Natural killer cell (primary cell): ENCODE measurements at regions not wholly inside any gene's neighbourhood (a gene's known extent, or its start where the extent isn't known, plus 50 kb on each side); places are given as distances from the start of the nearest gene placed in this dataset.

Experiments
- ATAC-seq, 3 donors: fragments of 150-1000 bp in 2 of 3; fragments of 200-7000 bp in 1 of 3; cut with Tn5 transposase; 1 replicate in 1 of 3; 2 replicates in 2 of 3; pipeline ENCODE4 v1.10.0; 2021; ENCODE audit warnings: mild to moderate bottlenecking in 2 of 3, moderate library complexity in 2 of 3
- DNase-seq, 2 donors: peaks; one replicate each; pipeline versions ENCODE4 v3.0.0 to v3.0.0-alpha.2; 2013 to 2021; ENCODE audit warnings: mixed read lengths in 1 of 2
- H3K27ac ChIP-seq: one replicate; pipeline ENCODE4 v1.5.1; 2013; ENCODE audit warnings: mild to moderate bottlenecking, low read length
- H3K27me3 ChIP-seq: one replicate; pipeline ENCODE4 v1.6.1; 2013; ENCODE audit warnings: low read length; ENCODE audit not compliant: control insufficient read depth, insufficient read depth
- H3K36me3 ChIP-seq: one replicate; pipeline ENCODE4 v1.6.1; 2013; ENCODE audit warnings: low read length; ENCODE audit not compliant: control insufficient read depth, insufficient read depth
- H3K4me1 ChIP-seq: one replicate; pipeline ENCODE4 v1.6.1; 2013; ENCODE audit warnings: low read length; ENCODE audit not compliant: control insufficient read depth, insufficient read depth
- H3K4me3 ChIP-seq: one replicate; pipeline ENCODE4 v1.5.1; 2013; ENCODE audit warnings: low read length
- H3K9me3 ChIP-seq: one replicate; pipeline ENCODE4 v1.6.1; 2013; ENCODE audit warnings: low read length; ENCODE audit not compliant: control insufficient read depth, insufficient read depth
- H3K27ac Mint-ChIP-seq, 2 donors: one replicate each; pipeline ENCODE4 v1.8.0; 2022; ENCODE audit warnings: mild to moderate bottlenecking in 2 of 2, mixed read lengths in 2 of 2, moderate library complexity in 1 of 2
- H3K27me3 Mint-ChIP-seq, 2 donors: one replicate each; pipeline ENCODE4 v1.8.0; 2022; ENCODE audit warnings: low read depth in 2 of 2, mixed read lengths in 2 of 2
- H3K36me3 Mint-ChIP-seq: one replicate; pipeline ENCODE4 v1.8.0; 2022; ENCODE audit warnings: mixed read lengths
- H3K4me1 Mint-ChIP-seq, 2 donors: one replicate each; pipeline ENCODE4 v1.8.0; 2022; ENCODE audit warnings: mixed read lengths in 2 of 2
- H3K4me3 Mint-ChIP-seq: one replicate; pipeline ENCODE4 v1.8.0; 2022; ENCODE audit warnings: mild to moderate bottlenecking, moderate library complexity, mixed read lengths
- H3K9me3 Mint-ChIP-seq, 2 donors: one replicate each; pipeline ENCODE4 v1.8.0; 2022; ENCODE audit warnings: mixed read lengths in 2 of 2
- WGBS: methylation state at CpG from one replicate; pipeline ENCODE4 v1.1.7; 2013; ENCODE audit warnings: missing lambda C conversion rate; ENCODE audit not compliant: insufficient coverage; 5-methylcytosine and 5-hydroxymethylcytosine counted together
- intact Hi-C: fragments of 100-400 bp; cut with micrococcal nuclease; formaldehyde crosslinking; loops from one replicate; pipeline ENCODE4 v1.14.2; 2022
- TF ChIP-seq, protein P1 (sequence below): fragments of 200-600 bp; IDR thresholded peaks from one replicate; pipeline ENCODE4 v1.8.0; 2022; ENCODE audit warnings: antibody characterized with exemption

DNA sequence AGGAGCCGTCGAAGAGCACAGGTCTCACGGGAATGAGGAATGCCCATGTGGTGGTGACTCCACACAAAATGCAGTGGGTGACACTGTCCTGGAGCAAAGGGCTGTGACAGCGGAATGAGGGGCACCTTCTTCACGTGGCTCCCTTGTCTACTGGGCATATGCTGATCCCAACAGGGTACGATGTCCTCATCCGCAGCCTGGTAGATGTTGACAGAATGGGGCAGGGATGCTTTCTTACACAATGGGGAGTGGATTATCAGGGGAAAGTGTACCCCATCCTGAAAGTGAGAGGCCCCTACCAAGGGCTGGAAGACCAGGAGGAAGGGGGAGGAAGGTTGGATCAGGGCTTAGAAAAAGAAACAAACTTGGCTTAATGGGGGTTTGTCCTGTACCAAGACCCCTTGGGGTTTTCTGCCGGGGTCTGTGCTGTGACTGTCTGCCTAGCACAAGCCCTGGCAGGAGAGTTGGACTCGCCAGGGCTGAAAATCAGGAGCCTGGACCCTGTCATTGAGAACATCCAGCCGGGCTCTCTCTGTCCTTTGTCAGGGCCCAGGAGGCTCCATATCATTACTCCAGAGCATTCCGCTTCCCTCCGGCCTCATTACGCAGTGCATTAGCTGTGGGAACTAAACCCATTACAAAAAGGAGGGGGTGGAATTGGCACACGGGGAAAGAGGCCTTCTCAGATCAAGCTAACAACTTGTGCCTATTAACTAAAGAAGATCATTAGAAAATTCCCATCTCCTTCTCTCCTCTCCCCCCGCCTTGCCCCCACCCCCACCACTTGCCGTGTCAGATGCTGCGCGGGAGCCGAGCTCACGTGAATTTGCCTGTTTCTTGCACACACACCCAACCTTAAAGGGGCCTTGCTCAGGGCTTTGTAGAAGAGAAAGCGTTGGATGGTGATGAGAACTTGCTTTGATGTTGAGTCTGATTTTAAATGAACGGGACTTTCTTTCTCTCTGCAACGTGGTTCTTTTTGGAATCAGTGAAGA is 171.8 kb upstream of the PARP11 start:
- Histone ChIP-seq H3K4me1 (no peaks in the 10 kb centered on the region), H3K36me3 (no peaks in the 10 kb centered on the region), H3K27ac (no peak overlapping the region), H3K4me3 (no peak overlapping the region), H3K27me3 (no peaks in the 10 kb centered on the region), H3K9me3 (no peaks in the 10 kb centered on the region)
- ATAC-seq (no peak), DNase-seq (no peak)
- Mint-ChIP-seq H3K4me3 (no peak overlapping the region), H3K36me3 (no peaks in the 10 kb centered on the region), H3K4me1 (no peaks in the 10 kb centered on the region), H3K27me3 (peaks cover 20 to 52% of the 10 kb centered on the region in 2 donors), H3K9me3 (no peaks in the 10 kb centered on the region), H3K27ac (no peak overlapping the region)
- TF ChIP-seq, protein P1, sequence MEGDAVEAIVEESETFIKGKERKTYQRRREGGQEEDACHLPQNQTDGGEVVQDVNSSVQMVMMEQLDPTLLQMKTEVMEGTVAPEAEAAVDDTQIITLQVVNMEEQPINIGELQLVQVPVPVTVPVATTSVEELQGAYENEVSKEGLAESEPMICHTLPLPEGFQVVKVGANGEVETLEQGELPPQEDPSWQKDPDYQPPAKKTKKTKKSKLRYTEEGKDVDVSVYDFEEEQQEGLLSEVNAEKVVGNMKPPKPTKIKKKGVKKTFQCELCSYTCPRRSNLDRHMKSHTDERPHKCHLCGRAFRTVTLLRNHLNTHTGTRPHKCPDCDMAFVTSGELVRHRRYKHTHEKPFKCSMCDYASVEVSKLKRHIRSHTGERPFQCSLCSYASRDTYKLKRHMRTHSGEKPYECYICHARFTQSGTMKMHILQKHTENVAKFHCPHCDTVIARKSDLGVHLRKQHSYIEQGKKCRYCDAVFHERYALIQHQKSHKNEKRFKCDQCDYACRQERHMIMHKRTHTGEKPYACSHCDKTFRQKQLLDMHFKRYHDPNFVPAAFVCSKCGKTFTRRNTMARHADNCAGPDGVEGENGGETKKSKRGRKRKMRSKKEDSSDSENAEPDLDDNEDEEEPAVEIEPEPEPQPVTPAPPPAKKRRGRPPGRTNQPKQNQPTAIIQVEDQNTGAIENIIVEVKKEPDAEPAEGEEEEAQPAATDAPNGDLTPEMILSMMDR: no peak
- intact Hi-C loops: no loop called here
- WGBS: 93% methylated on average over 23 of the region's 23 CpGs

DNA sequence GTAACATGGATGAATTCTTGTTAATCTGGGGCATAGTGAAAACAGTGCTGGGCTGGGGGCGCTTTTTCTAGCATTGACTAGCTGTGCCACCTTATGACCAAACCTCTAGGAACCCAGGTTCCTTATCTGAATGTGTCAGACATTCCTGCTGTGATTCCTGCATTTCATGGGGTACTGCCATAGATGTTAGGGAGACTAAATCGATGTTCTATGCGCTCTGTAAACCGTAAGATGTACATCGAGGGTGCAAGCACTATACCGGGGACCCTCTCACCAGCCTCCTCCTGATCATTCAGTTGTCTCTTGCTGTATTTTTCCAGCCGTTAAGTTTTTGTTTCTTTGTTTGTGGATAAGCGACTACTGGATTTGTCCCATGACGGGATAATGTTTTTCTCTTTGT is 170.9 kb upstream of the PARP11 start:
- WGBS: 93% methylated on average over 6 of the region's 9 CpGs
- Mint-ChIP-seq H3K4me3 (no peak overlapping the region), H3K9me3 (no peaks in the 10 kb centered on the region), H3K36me3 (no peaks in the 10 kb centered on the region), H3K27ac (no peak overlapping the region), H3K4me1 (no peaks in the 10 kb centered on the region), H3K27me3 (peaks cover 20 to 52% of the 10 kb centered on the region in 2 donors)
- no peaks in the 10 kb centered on the region for H3K36me3 ChIP-seq
- no peak overlapping the region for H3K4me3 ChIP-seq
- H3K27ac ChIP-seq: no peak overlapping the region
- ATAC-seq (no peak), DNase-seq (no peak)
- TF ChIP-seq, protein P1: no peak
- intact Hi-C loops: no loop called here
- no peaks in the 10 kb centered on the region for H3K4me1 ChIP-seq
- H3K9me3 ChIP-seq: no peaks in the 10 kb centered on the region
- H3K27me3 ChIP-seq: no peaks in the 10 kb centered on the region

DNA sequence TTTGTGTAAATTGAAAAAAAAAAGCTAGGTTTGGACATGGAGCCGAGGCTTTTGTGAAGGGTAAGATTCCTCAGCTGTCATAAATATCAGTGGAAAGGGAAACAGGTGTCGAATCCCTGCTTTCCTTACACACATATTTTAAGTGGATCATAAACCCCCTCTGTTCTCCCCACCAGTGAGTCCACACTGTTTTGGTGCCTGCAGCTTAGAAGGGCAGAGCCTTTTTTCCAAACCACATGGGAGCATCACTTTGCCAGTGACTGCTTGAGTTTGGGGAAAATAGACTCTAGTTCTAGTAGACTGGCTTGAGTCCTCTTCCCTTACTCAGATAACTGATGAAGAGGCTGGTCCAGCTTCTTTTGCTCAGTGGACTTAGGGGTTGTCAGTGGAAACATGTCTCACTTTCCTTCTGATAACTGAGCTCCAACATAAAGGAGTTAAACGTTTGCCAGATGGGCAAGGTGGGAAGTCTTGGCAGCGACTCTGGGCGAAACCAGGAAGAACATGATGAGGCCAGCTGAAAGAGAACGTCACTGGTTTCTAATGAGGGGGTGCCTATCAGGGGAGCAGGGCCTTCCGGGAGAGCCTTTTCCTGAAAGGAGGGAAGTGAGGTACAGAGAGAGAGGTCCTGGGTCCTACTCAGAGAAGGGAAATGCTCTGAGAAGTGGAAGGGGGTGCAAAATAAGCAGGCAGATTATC is 168.1 kb upstream of the PARP11 start:
- no peak overlapping the region for H3K27ac Mint-ChIP-seq
- WGBS: 62% methylated on average over 7 of the region's 7 CpGs
- no peaks in the 10 kb centered on the region for H3K36me3 ChIP-seq
- no peaks in the 10 kb centered on the region for H3K27me3 ChIP-seq
- DNase-seq (no peak), ATAC-seq (no peak)
- no peak overlapping the region for H3K4me3 ChIP-seq
- TF ChIP-seq, protein P1: no peak
- H3K27me3 Mint-ChIP-seq: peaks cover 28 to 40% of the 10 kb centered on the region in 2 donors
- H3K9me3 Mint-ChIP-seq: no peaks in the 10 kb centered on the region
- H3K36me3 Mint-ChIP-seq: no peaks in the 10 kb centered on the region
- no peaks in the 10 kb centered on the region for H3K4me1 ChIP-seq
- no peak overlapping the region for H3K27ac ChIP-seq
- H3K4me3 Mint-ChIP-seq: no peak overlapping the region
- intact Hi-C loops: no loop called here
- no peaks in the 10 kb centered on the region for H3K4me1 Mint-ChIP-seq
- no peaks in the 10 kb centered on the region for H3K9me3 ChIP-seq
